ENCODE measurements at regions not wholly inside any gene's neighbourhood (a gene's known extent, or its start where the extent isn't known, plus 50 kb on each side); places are given as distances from the start of the nearest gene placed in this dataset.
A peak's percentile ranks its signal among the peaks of the same experiment; 100 is the strongest.

GRCh38 chr13:47826471-47826870, 174.6 kb downstream of the SUCLA2 start:
- DNase-seq (ENCODE audit: low spot score) = no peak

GRCh38 chr13:47822036-47822435, 179.0 kb downstream of the SUCLA2 start:
- DNase-seq (ENCODE audit: low spot score) = no peak

GRCh38 chr13:47816831-47817230, 184.2 kb downstream of the SUCLA2 start:
- DNase-seq (ENCODE audit: low spot score) = no peak

- DNase-seq (ENCODE audit: low spot score) = no peak
Measured at GRCh38 chr13:47813718-47814117, 187.4 kb downstream of the SUCLA2 start.

GRCh38 chr13:47809411-47809810, 191.7 kb downstream of the SUCLA2 start:
- DNase-seq (ENCODE audit: low spot score) = no peak

DNA sequence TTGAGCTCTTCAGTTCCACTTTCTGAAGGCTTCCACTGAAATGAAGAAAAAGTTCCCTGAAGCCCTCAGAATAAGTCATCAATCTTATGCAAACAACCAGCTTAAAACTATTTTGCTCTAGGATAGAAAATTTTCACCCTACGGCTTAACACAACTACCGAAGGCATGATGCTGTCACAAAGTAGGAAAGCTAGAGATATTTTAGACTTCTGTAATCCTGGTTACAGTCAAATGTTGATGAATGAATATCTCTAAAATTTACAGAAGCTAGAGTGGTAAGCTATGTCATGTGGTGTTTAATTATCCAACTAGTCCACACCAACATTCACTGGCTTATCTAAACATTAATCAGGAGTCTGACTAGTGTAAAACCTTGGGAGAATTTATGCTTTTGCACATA, 197.9 kb downstream of the SUCLA2 start:
- DNase-seq (ENCODE audit: low spot score) = no peak

DNA sequence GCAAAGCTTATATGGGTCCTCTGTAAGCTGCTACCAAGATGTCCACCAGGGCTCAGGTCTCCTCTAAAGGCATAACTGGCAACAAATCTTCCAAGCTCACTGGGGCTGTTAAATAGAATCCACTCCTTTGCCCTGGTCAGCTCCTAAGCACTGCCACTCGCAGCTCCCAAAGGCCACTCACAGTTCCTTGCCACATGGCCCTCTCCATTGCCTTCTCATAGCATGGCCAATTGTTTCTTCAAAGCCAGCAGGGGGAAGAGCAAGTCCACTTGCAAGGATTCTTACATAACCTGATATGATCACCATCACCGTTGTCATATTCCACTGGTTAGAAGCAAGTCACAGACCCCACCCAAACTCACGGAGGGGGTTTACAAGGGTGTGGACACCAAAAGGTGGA, 199.5 kb downstream of the SUCLA2 start:
- no peak for DNase-seq (ENCODE audit: low spot score)

GRCh38 chr13:47800593-47800992, 200.5 kb downstream of the SUCLA2 start:
- no peak for DNase-seq (ENCODE audit: low spot score)

DNA sequence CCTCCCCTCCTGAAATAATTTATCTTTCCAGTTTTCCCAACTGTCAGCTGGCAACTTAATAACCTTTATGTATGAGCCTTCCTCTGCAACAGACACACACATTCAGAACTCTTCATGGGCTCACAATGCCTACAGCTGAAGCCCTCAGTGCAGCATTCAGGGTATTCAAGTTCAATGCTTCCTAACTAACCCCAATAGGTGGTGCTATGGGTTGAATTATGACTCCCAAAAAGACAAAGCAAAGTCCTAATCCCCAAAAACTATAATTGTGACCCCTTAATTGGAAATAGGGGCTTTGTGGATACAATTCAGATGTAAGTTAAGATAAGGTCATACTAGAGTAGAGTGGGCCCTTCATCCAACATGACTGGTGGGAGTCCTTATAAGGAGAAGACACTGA, 202.2 kb downstream of the SUCLA2 start:
- DNase-seq (ENCODE audit: low spot score) = peak; percentile 24

DNA sequence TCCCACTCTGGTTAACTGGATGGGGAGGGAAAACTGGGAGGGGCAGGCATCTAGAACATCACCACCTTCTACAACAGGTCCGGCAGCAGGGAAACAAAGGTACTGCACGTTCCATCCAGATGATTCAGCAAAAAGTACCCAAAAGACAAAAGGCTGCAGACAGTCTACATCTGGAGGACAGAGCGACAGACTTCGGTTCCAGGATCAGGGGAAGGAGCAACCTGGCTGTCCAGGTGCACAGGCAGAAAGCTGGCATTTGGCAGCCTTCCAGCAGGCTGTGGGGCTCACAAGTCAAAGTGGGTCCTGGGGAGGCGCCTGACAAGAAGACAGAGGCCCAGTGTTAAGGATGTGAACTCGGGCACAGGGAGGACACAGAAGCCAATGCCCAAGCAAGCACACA, 202.9 kb downstream of the SUCLA2 start:
- DNase-seq (ENCODE audit: low spot score) = no peak

GRCh38 chr13:47796816-47797215, 204.3 kb downstream of the SUCLA2 start:
- DNase-seq (ENCODE audit: low spot score) = no peak

DNA sequence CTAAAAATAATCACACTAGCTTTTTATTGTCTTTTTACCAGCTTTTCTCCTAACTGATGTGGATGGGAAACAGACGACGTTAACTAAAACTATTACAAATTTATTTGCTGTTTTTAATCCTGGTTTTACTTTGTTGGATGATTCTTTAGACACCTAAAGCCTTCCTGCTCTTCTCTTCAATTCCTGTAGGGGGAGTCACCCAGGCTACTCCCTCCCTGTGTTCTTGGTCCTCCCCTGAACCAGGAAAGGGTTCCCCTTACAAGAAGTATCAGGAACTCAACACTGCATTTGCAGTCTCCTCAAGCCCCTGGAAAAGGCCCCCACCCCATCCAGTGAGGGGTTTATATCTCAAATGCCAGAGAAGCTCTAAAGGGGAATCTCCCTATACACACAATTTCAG, 206.1 kb downstream of the SUCLA2 start:
- DNase-seq (ENCODE audit: low spot score) = peak; percentile 26

GRCh38 chr13:47790755-47791154, 210.3 kb downstream of the SUCLA2 start:
- DNase-seq (ENCODE audit: low spot score) = no peak

DNA sequence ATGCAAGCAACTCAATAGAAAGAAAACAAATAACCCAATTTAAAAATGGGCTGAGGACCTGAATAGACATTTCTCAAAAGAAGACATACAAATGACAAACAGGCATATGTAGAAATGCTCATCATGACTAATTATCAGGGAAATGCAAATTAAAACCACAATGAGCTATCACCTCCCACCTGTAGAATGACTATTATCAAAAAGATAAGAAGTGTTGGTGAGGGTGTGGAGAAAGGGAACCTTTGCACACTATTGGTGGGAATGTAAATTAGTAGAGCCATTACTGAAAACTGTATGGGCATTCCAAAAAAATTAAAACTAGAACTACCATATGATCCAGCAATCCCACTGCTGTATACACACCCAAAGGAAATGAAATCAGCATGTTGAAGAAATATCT, 212.2 kb downstream of the SUCLA2 start:
- DNase-seq (ENCODE audit: low spot score) = no peak

GRCh38 chr13:47774671-47774994, 226.4 kb downstream of the SUCLA2 start:
- DNase-seq (ENCODE audit: low spot score) = no peak

DNA sequence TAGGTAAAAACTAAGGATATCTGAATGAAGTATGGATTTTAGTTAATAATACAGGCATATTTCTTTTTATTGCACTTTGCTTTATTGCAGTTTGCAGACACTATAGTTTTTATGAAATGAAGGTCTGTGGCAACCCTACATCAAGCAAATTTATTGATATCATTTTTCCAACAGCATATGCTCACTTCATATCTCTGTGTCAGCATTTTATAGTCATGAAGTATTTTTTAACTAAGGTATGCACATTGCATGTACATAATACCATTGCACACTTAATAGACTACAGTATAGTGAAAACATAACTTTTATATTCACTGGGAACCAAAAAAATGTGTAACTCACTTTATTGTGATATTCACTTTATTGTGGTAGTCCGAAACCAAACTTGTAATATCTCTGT, 236.3 kb downstream of the SUCLA2 start:
- no peak for DNase-seq (ENCODE audit: low spot score)

DNA sequence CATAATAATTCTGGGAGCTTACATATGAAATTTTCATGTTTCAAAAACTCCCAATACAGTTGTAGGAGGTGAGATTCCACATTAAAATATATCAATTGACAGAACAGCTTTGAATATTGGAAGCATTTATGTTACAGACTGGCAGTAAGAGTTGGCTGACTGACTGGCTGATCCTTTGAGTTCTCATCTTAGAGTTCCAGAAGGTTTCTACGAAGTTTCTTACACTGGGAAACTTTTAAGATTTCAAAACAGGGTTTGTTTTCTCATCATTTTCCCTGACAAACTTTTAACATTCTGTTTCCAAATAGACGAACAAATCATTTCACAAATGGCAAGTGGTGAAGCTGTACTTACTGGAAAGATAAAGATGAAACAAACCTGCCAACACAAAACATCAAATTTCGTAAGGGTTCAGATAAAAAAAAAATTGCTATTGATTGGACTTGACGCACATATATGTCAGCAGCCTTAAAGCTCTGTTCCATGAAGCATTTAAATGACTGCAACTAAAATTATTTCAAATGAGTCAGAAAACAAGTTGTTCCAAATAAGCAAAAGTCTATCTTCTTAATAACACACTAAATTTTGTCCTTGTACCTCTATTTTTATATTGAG, 243.5 kb downstream of the SUCLA2 start:
- DNase-seq (ENCODE audit: low spot score) = no peak

GRCh38 chr13:47747901-47748300, 253.2 kb downstream of the SUCLA2 start:
- DNase-seq (ENCODE audit: low spot score) = no peak

- no peak for DNase-seq (ENCODE audit: low spot score)
Measured at GRCh38 chr13:47726394-47726793, 274.7 kb downstream of the SUCLA2 start.

GRCh38 chr13:47723898-47724297, 277.2 kb downstream of the SUCLA2 start:
- DNase-seq (ENCODE audit: low spot score) = no peak

DNA sequence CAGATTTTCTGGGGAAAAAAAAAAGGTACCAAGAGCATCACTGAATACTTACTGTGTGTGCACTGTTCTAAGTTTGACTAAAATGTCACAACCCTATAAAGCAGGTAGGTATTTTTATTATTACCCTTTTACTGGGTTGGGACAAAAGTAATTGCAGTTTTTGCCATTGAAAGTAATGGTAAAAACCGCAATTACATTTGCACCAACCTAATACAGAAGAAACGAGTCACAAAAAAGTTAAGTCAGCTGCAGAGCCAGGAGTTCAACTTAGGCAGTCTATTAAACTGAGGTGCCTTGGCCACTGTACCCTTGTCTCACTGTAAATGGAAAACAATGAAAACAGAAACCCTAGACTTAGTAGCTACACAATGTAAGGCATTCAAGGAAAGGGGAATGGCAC, 281.9 kb downstream of the SUCLA2 start:
- no peak for DNase-seq (ENCODE audit: low spot score)

DNA sequence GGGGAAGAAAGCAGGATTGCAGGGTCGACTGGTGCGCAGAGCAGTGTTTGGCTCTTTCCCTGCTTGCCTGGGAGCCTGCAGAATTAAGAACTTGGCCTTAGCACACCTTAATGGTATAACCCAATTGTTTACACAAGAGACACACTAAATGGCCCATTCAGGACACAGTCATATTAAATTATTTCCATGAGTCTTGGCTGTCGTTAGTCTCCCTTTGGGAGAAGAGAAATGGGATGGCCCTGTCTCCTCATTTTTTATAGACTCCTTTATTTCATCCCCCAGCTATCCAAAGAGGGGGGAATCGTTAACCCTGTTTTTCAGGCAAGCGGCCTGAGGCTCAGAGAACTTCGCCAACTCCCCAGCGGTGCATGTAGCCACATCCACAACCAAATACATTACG, 282.5 kb downstream of the SUCLA2 start:
- no peak for DNase-seq (ENCODE audit: low spot score)

GRCh38 chr13:47708386-47708785, 292.7 kb downstream of the SUCLA2 start:
- peak; percentile 24 for DNase-seq (ENCODE audit: low spot score)

GRCh38 chr13:47707414-47707813, 293.7 kb downstream of the SUCLA2 start:
- DNase-seq (ENCODE audit: low spot score) = no peak

DNA sequence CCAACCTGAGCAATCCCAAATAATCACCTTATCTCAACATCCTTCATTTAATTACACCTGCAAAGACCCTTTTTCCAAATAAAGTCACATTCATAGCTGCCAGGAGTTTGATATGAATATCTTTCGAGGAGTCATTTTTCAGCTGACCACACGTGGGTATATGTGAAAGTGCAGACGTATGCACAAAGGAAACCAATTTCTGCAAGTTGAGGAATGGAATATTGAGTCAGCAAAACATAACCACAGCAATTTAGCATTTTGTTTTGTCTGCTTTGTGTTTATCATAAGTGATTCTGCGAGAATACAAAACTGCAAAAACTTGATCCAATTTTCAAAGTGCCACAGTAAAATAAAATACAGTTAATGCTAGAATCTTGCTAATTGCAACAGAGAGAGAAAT, 295.9 kb downstream of the SUCLA2 start:
- DNase-seq (ENCODE audit: low spot score) = no peak
